ENCODE measurements at regions not wholly inside any gene's neighbourhood (a gene's known extent, or its start where the extent isn't known, plus 50 kb on each side); places are given as distances from the start of the nearest gene placed in this dataset.

DNA sequence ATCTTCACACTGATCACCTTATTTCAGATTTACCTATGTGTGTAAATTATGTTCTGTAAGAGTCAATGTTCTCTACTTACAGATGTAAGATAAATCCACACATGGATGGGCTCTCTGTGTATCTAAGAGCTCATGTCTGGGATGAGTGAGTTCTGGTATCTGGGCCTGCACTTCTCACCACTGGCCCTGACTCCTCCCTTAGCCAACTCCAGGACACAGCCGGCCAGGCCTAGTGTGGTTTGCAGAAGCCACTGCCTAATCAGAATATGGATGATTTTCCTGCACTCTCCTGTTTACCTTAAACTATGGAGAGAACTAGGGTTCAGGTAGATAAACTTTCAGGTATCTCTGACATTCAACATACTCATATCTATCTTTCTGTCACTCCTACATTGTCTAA is 1284.8 kb downstream of the TMEM121 start:
- Histone ChIP-seq H3K4me3 (ENCODE audit: low read length) (no peak overlapping the region), H3K27ac (ENCODE audit: low read length) (no peak overlapping the region), H3K9me3 (ENCODE audit: insufficient read depth, low read depth, low read length) (peaks cover 88% of the 10 kb centered on the region), H3K9ac (ENCODE audit: low read depth, low read length) (no peak overlapping the region), H3K4me1 (ENCODE audit: insufficient read depth, low read length) (no peaks in the 10 kb centered on the region), H3K36me3 (ENCODE audit: insufficient read depth, low read depth, low read length) (no peaks in the 10 kb centered on the region), H3K27me3 (ENCODE audit: insufficient read depth, low read length) (no peaks in the 10 kb centered on the region)

DNA sequence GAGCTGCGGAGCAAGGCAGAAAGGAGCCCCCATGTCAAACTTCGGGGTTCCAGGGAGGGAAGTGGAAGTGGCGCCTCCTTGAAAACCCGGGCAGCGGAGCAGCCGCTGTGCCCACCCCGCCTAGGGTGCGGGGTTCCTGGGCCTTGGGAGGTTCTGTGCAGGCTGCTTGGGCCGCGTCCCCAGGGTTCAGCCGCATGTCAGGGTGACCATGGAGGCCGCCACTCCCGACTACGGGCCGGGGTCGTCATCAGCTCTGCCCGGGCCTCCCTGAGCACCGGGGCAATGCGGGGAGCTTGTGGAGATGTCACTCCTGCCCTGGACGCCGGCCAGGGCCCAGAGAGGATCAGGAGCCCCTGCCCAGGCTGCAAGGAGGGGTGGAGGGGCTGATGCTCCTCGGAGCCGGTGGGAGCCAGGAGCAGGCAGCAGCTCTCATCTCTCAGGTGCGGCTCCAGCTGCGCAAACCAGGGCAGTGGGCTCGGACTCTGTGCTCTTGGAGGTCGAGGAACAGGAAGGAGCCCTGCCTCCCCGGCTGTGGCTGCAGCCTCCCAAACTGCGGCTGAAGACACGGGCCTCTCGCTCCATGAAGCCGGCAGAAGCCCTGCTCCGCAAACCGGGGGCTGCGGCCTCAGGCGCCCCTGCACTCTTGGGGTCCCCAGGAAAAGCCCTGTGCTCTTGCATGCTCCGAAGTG is 1286.5 kb downstream of the TMEM121 start:
- no peaks in the 10 kb centered on the region for H3K27me3 ChIP-seq (ENCODE audit: insufficient read depth, low read length)
- H3K4me3 ChIP-seq (ENCODE audit: low read length): no peak overlapping the region
- no peaks in the 10 kb centered on the region for H3K4me1 ChIP-seq (ENCODE audit: insufficient read depth, low read length)
- no peak overlapping the region for H3K27ac ChIP-seq (ENCODE audit: low read length)
- H3K9ac ChIP-seq (ENCODE audit: low read depth, low read length): no peak overlapping the region
- peaks cover 86% of the 10 kb centered on the region for H3K9me3 ChIP-seq (ENCODE audit: insufficient read depth, low read depth, low read length)
- no peaks in the 10 kb centered on the region for H3K36me3 ChIP-seq (ENCODE audit: insufficient read depth, low read depth, low read length)

DNA sequence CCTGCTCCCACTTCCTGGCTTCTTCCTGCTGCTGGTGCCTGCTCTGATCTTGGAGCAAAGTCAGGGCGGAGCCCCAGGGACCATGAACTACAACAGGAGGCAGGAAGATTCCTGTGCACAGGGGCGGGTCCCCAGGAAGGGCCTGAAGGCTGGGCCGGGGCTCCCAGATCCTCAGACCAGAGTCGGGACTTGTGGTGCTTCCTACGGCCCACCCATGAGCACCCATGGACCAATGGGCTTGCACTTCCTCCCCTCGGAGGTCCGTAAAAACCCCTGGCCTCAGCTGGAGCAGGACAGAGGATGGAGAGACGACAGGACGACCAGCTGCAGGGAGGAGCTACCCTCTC is 1287.1 kb downstream of the TMEM121 start:
- no peak overlapping the region for H3K9ac ChIP-seq (ENCODE audit: low read depth, low read length)
- no peak overlapping the region for H3K4me3 ChIP-seq (ENCODE audit: low read length)
- H3K27me3 ChIP-seq (ENCODE audit: insufficient read depth, low read length): no peaks in the 10 kb centered on the region
- H3K36me3 ChIP-seq (ENCODE audit: insufficient read depth, low read depth, low read length): no peaks in the 10 kb centered on the region
- H3K4me1 ChIP-seq (ENCODE audit: insufficient read depth, low read length): no peaks in the 10 kb centered on the region
- H3K27ac ChIP-seq (ENCODE audit: low read length): no peak overlapping the region
- H3K9me3 ChIP-seq (ENCODE audit: insufficient read depth, low read depth, low read length): peaks cover 86% of the 10 kb centered on the region

GRCh38 chr14:106820119-106820518 is 1293.7 kb downstream of the TMEM121 start:
- Histone ChIP-seq H3K9ac (ENCODE audit: low read depth, low read length) (no peak overlapping the region), H3K4me3 (ENCODE audit: low read length) (no peak overlapping the region), H3K27me3 (ENCODE audit: insufficient read depth, low read length) (no peaks in the 10 kb centered on the region), H3K4me1 (ENCODE audit: insufficient read depth, low read length) (no peaks in the 10 kb centered on the region), H3K36me3 (ENCODE audit: insufficient read depth, low read depth, low read length) (no peaks in the 10 kb centered on the region), H3K27ac (ENCODE audit: low read length) (no peak overlapping the region), H3K9me3 (ENCODE audit: insufficient read depth, low read depth, low read length) (peaks cover 84% of the 10 kb centered on the region)

DNA sequence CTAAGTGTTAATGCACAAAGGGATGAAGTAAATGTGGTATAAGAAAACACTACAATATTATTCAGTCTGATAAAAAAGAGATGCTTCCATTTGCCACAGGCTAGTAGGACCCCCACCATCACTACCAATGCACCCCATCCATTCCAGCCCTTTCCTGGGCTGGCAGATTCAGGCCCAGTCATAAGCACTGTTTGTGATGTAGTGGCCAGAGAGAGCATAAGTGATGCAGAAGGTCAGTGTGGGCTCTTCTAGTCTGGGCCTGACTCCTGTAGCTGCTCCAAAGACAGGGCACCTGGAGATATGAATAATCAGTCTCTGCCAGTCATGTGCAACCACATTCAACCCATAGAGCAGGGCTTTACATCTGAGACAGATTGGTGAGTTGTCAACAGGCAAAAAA is 1294.7 kb downstream of the TMEM121 start:
- no peak overlapping the region for H3K27ac ChIP-seq (ENCODE audit: low read length)
- H3K36me3 ChIP-seq (ENCODE audit: insufficient read depth, low read depth, low read length): no peaks in the 10 kb centered on the region
- H3K4me3 ChIP-seq (ENCODE audit: low read length): no peak overlapping the region
- H3K4me1 ChIP-seq (ENCODE audit: insufficient read depth, low read length): no peaks in the 10 kb centered on the region
- H3K9me3 ChIP-seq (ENCODE audit: insufficient read depth, low read depth, low read length): peaks cover 84% of the 10 kb centered on the region
- no peaks in the 10 kb centered on the region for H3K27me3 ChIP-seq (ENCODE audit: insufficient read depth, low read length)
- H3K9ac ChIP-seq (ENCODE audit: low read depth, low read length): no peak overlapping the region

- Histone ChIP-seq H3K9me3 (ENCODE audit: insufficient read depth, low read depth, low read length) (peaks cover 86% of the 10 kb centered on the region), H3K9ac (ENCODE audit: low read depth, low read length) (no peak overlapping the region), H3K4me1 (ENCODE audit: insufficient read depth, low read length) (no peaks in the 10 kb centered on the region)
Observed at GRCh38 chr14:106822905-106823304, 1296.5 kb downstream of the TMEM121 start.

DNA sequence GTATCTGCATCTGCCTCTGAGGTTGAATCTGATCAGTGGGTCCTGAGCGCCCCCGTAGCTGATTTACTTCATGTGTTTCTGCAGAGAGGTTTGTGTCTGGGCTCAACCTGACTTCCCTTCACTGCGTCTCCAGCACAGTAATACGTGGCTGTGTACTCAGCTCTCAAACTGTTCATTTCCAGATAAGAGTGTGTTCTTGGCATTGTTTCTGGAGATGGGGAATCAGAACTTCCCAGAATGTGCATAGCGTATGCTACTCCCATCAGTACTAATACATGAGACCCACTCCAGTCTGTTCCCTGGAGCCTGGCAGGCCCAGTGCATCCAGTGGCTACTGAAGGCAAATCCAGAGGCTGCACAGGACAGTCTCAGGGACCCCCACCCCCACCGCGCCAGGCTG is 1297.2 kb downstream of the TMEM121 start:
- Histone ChIP-seq H3K4me3 (ENCODE audit: low read length) (no peak overlapping the region; the same call in 1 of the 2 replicates), H3K9ac (ENCODE audit: low read depth, low read length) (no peak overlapping the region), H3K9me3 (ENCODE audit: insufficient read depth, low read depth, low read length) (peaks cover 86% of the 10 kb centered on the region), H3K27me3 (ENCODE audit: insufficient read depth, low read length) (no peaks in the 10 kb centered on the region), H3K36me3 (ENCODE audit: insufficient read depth, low read depth, low read length) (no peaks in the 10 kb centered on the region), H3K4me1 (ENCODE audit: insufficient read depth, low read length) (no peaks in the 10 kb centered on the region), H3K27ac (ENCODE audit: low read length) (no peak overlapping the region)

More at GRCh38 chr14:106822905-106823304, 1296.5 kb downstream of the TMEM121 start:
- H3K36me3 ChIP-seq (ENCODE audit: insufficient read depth, low read depth, low read length): no peaks in the 10 kb centered on the region
- H3K27ac ChIP-seq (ENCODE audit: low read length): no peak overlapping the region
- no peaks in the 10 kb centered on the region for H3K27me3 ChIP-seq (ENCODE audit: insufficient read depth, low read length)
- H3K4me3 ChIP-seq (ENCODE audit: low read length): no peak overlapping the region

GRCh38 chr14:106826833-106827369 is 1300.5 kb downstream of the TMEM121 start:
- Histone ChIP-seq H3K27me3 (ENCODE audit: insufficient read depth, low read length) (no peaks in the 10 kb centered on the region), H3K4me3 (ENCODE audit: low read length) (no peak overlapping the region), H3K36me3 (ENCODE audit: insufficient read depth, low read depth, low read length) (no peaks in the 10 kb centered on the region), H3K9ac (ENCODE audit: low read depth, low read length) (no peak overlapping the region), H3K4me1 (ENCODE audit: insufficient read depth, low read length) (no peaks in the 10 kb centered on the region), H3K27ac (ENCODE audit: low read length) (no peak overlapping the region), H3K9me3 (ENCODE audit: insufficient read depth, low read depth, low read length) (peaks cover 93% of the 10 kb centered on the region)

DNA sequence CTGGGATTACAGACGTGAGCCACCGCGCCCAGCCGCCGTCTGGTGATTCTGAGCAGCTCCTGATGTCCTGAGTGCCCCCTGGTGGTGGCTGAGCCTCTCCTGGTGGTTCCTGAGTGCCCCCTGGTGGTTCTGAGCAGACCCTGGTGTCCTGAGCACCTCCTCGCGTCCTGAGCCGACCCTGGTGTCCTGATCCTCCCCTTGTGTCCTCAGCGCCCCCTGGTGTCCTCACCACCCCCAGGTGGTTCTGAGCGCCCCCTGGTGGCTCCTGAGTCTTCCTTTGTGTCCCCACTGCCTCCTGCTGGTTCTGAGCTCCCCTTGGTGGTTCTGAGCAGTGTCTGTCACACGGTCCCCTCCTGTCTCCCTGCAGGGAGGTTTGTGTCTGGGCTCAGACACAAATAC is 1304.9 kb downstream of the TMEM121 start:
- no peaks in the 10 kb centered on the region for H3K36me3 ChIP-seq (ENCODE audit: insufficient read depth, low read depth, low read length)
- no peaks in the 10 kb centered on the region for H3K27me3 ChIP-seq (ENCODE audit: insufficient read depth, low read length)
- H3K4me1 ChIP-seq (ENCODE audit: insufficient read depth, low read length): no peaks in the 10 kb centered on the region
- H3K27ac ChIP-seq (ENCODE audit: low read length): no peak overlapping the region
- no peak overlapping the region for H3K4me3 ChIP-seq (ENCODE audit: low read length)
- H3K9me3 ChIP-seq (ENCODE audit: insufficient read depth, low read depth, low read length): peaks cover 90% of the 10 kb centered on the region
- H3K9ac ChIP-seq (ENCODE audit: low read depth, low read length): no peak overlapping the region

DNA sequence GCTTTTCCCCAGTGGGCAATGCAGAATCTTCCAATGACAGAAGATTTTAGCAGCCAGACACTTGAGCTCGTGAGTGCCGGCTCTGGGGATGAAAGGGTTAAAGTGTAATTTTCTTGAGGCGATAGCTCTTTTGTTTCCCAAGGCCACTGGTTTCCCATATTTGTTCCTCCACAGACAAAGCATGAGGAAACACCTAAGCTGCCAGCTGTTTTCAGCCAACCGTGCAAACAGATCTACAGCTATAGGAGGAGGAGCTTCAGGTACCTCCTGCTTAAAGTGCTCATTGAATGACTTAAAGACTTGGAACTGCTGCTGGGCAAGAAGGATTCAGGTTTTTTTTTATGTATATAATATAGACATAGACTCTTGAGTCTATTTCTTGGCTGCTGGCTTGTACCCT is 1311.5 kb downstream of the TMEM121 start:
- H3K9me3 ChIP-seq (ENCODE audit: insufficient read depth, low read depth, low read length): peaks cover 98% of the 10 kb centered on the region
- no peak overlapping the region for H3K4me3 ChIP-seq (ENCODE audit: low read length)
- no peaks in the 10 kb centered on the region for H3K4me1 ChIP-seq (ENCODE audit: insufficient read depth, low read length)
- no peaks in the 10 kb centered on the region for H3K27me3 ChIP-seq (ENCODE audit: insufficient read depth, low read length)
- no peaks in the 10 kb centered on the region for H3K36me3 ChIP-seq (ENCODE audit: insufficient read depth, low read depth, low read length)
- H3K9ac ChIP-seq (ENCODE audit: low read depth, low read length): no peak overlapping the region
- H3K27ac ChIP-seq (ENCODE audit: low read length): no peak overlapping the region

GRCh38 chr14:106838991-106839769 is 1312.8 kb downstream of the TMEM121 start:
- no peak overlapping the region for H3K27ac ChIP-seq (ENCODE audit: low read length)
- no peaks in the 10 kb centered on the region for H3K36me3 ChIP-seq (ENCODE audit: insufficient read depth, low read depth, low read length)
- no peaks in the 10 kb centered on the region for H3K4me1 ChIP-seq (ENCODE audit: insufficient read depth, low read length)
- H3K9me3 ChIP-seq (ENCODE audit: insufficient read depth, low read depth, low read length): peaks cover 98% of the 10 kb centered on the region
- H3K9ac ChIP-seq (ENCODE audit: low read depth, low read length): no peak overlapping the region
- H3K4me3 ChIP-seq (ENCODE audit: low read length): no peak overlapping the region
- H3K27me3 ChIP-seq (ENCODE audit: insufficient read depth, low read length): no peaks in the 10 kb centered on the region

DNA sequence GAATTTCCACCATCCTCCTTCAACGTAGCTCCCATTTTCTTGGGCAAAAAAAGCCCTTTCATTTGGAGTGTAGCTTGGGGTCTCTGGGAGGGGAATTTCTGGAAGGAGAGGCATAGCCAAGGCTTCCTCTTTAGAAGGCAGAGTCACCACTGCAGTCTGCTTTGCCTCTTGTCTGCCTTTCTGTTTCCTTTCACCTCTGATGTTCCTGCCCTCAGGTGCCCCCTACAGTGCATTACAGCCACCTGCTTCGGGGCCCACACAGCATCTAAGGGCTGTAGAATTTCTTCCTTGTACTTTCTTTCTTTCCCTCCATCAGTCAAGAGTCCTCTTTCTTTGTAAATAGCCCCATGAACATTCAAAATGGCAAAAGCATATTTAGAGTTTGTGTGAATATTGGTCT is 1313.9 kb downstream of the TMEM121 start:
- Histone ChIP-seq H3K36me3 (ENCODE audit: insufficient read depth, low read depth, low read length) (no peaks in the 10 kb centered on the region), H3K27ac (ENCODE audit: low read length) (no peak overlapping the region), H3K4me3 (ENCODE audit: low read length) (no peak overlapping the region), H3K27me3 (ENCODE audit: insufficient read depth, low read length) (no peaks in the 10 kb centered on the region), H3K4me1 (ENCODE audit: insufficient read depth, low read length) (no peaks in the 10 kb centered on the region), H3K9ac (ENCODE audit: low read depth, low read length) (no peak overlapping the region), H3K9me3 (ENCODE audit: insufficient read depth, low read depth, low read length) (peaks cover 99% of the 10 kb centered on the region)
